AG08396 (cell line): ENCODE measurements at regions not wholly inside any gene's neighbourhood (a gene's known extent, or its start where the extent isn't known, plus 50 kb on each side); places are given as distances from the start of the nearest gene placed in this dataset.
"Not testable (repeated sequence)": the region's sequence is repeated elsewhere in the genome, so short reads cannot be mapped to it uniquely, and the experiment has no call there.

Source experiments
- DNase-seq: peaks from one replicate; pipeline ENCODE4 v3.0.0; 2012; ENCODE audit warnings: low spot score, mixed read lengths

DNA sequence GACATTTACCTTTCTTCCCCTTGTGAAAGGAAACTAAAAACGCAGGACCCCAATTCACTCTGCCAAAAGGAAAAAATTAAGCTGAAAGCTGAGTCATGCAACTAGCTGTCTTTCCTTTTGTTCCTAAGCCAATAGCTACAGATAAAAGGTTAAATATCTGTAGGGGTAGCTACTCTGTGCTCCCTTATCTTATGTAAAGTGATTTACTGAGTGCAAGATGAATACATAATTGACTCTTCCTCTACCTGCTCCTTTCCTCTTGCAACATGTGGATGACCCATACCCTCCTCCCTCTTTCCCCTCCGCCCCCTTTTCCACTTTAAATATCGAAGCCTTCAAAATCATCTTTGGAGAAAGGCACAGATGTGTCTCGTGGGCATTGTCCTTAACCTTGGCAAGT lies 68.0 kb upstream of the ZNF157 start:
- no peak for DNase-seq

DNA sequence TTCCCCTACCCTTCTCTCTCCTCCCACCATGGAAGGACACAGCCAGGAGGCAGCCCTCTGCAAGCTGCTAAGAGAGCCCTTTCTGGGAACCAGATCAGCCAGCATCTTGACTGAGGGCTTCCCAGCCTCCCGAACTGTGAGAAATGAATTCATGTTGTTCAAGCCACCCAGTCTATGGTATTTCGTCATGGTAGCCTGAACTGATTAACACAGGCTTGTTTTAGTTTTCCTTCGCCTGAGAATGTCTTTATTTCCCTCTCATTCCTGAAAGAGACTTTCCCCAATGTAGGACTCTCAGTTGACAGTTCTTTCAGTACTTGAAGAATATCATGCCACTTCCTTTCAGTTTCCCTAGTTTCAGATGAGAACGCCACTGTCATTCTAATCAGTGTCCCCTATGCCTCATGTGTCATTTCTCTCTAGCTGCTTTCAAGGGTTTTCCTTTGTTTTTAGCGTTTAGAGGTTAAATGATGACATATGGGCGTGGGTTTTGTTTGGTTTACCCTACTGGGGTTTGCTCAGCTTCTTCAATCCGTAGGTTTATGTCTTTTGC lies 63.8 kb upstream of the ZNF157 start:
- DNase-seq = not testable (repeated sequence)

- DNase-seq = peak; percentile 62
Measured at GRCh38 chrX:47311932-47312774, 58.2 kb upstream of the ZNF157 start.

DNA sequence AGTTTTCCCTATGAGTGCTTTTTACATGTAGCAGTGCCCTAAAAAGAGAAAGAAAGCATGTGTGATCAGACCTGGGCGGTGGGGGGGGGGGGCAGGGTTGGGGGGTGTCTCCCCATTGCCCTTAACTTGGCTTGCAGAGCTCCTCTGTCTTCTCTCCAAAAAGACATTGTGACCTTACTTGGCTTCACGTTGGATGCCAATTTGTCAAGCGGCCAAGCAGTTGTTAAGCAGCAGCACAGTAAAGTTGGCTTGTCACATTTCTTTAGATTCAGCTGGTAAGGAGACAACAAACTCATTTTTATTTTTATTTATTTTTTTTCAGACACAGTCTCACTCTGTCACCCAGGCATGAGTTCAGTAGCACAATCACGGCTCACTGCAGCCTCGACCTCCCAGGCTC lies 57.3 kb upstream of the ZNF157 start:
- DNase-seq = no peak

GRCh38 chrX:47316276-47317025 lies 53.9 kb upstream of the ZNF157 start:
- DNase-seq = peak; percentile 15
